Motor neuron (in vitro differentiated cells): ENCODE measurements at regions not wholly inside any gene's neighbourhood (a gene's known extent, or its start where the extent isn't known, plus 50 kb on each side); places are given as distances from the start of the nearest gene placed in this dataset.
A peak's percentile ranks its signal among the peaks of the same experiment; 100 is the strongest.

ENCODE experiments used
- ATAC-seq, 8 experiments: fragments of 200-7000 bp; cut with Tn5 transposase; replicated peaks in 6 of 8; 2 replicates each; pipeline ENCODE4 v1.8.0; 2021; ENCODE audit warnings: mild to moderate bottlenecking in 8 of 8, moderate library complexity in 8 of 8
- H3K27ac ChIP-seq, 2 donors: fragments of 250-450 bp; sonication (Bioruptor Pico); 2 replicates each; pipeline ENCODE4 v1.9.0; 2021; ENCODE audit warnings: antibody characterized with exemption in 2 of 2, mild to moderate bottlenecking in 2 of 2, moderate library complexity in 1 of 2
- H3K4me1 ChIP-seq, 2 donors: fragments of 250-450 bp; sonication (Bioruptor Pico); replicated peaks in 1 of 2; 2 replicates each; pipeline ENCODE4 v1.6.1; 2021; ENCODE audit warnings: antibody characterized with exemption in 2 of 2, mild to moderate bottlenecking in 2 of 2, moderate library complexity in 1 of 2
- H3K4me3 ChIP-seq, 5 donors: fragments of 250-450 bp; sonication (Bioruptor Pico); 2 replicates each; pipeline ENCODE4 v1.9.0; 2021; ENCODE audit warnings: antibody characterized with exemption in 5 of 5, mild to moderate bottlenecking in 5 of 5, moderate library complexity in 4 of 5
- WGBS, 10 experiments: fragments of 450-650 bp; shearing (Covaris generic); methylation state at CpG; one replicate each; pipeline ENCODE4 v1.0.0; 2022; 5-methylcytosine and 5-hydroxymethylcytosine counted together
- in situ Hi-C, 9 experiments: fragments of 400-800 bp; cut with MboI; loops; one replicate each; pipeline ENCODE4 v1.15.0; 2021; ENCODE audit warnings: low sequenced_read_pairs in 9 of 9, low pct_unique_long_range_greater_than_20kb in 2 of 9; ENCODE audit not compliant: unreplicated experiment in 9 of 9

GRCh38 chr18:40402052-40402451 lies 1553.0 kb upstream of the PIK3C3 start:
- no peak overlapping the region for H3K4me3 ChIP-seq
- no peaks in the 10 kb centered on the region for H3K4me1 ChIP-seq
- no peak for ATAC-seq
- in situ Hi-C loops: loop anchor here in 1 of 9 experiments (25.0 kb wide), 1 partner anchor 215 kb away; no protein-coding TSS in a partner anchor
- 0 to 100% (median 60%) methylated on average over 1 of the region's 1 CpG; no CpG with 5 or more reads in 1 of the 10 experiments for WGBS, 10 experiments
- no peak overlapping the region for H3K27ac ChIP-seq

GRCh38 chr18:40388121-40388520 lies 1566.9 kb upstream of the PIK3C3 start:
- 0 to 100% (median 92%) methylated on average over 1 to 2 of the region's 2 CpGs; no CpG with 5 or more reads in 1 of the 10 experiments for WGBS, 10 experiments
- H3K4me3 ChIP-seq: no peak overlapping the region
- no peak for ATAC-seq
- H3K4me1 ChIP-seq: no peaks in the 10 kb centered on the region
- H3K27ac ChIP-seq: no peak overlapping the region
- in situ Hi-C loops: no loop called here

GRCh38 chr18:40387130-40387787 lies 1567.8 kb upstream of the PIK3C3 start:
- 48 to 100% (median 91%) methylated on average over 1 to 3 of the region's 3 CpGs for WGBS, 10 experiments
- no peak overlapping the region for H3K27ac ChIP-seq
- H3K4me1 ChIP-seq: no peaks in the 10 kb centered on the region
- H3K4me3 ChIP-seq: no peak overlapping the region
- in situ Hi-C loops: no loop called here
- no peak for ATAC-seq

- H3K4me1 ChIP-seq: peaks cover 0 to 10% of the 10 kb centered on the region in 2 donors
- ATAC-seq: no peak
- no peak overlapping the region for H3K27ac ChIP-seq
- in situ Hi-C loops: no loop called here
- H3K4me3 ChIP-seq: no peak overlapping the region
- 0 to 100% (median 85%) methylated on average over 1 to 2 of the region's 2 CpGs for WGBS, 10 experiments
Observed at GRCh38 chr18:40382197-40382596, 1572.8 kb upstream of the PIK3C3 start.

GRCh38 chr18:40380686-40381439 lies 1574.2 kb upstream of the PIK3C3 start:
- 0 to 90% (median 77%) methylated on average over 1 to 6 of the region's 6 CpGs; no CpG with 5 or more reads in 3 of the 10 experiments for WGBS, 10 experiments
- ATAC-seq: peak in 5 of 8 experiments; percentile 93 to 98 (median 94)
- Histone ChIP-seq H3K4me3 (no peak overlapping the region), H3K27ac (no peak overlapping the region), H3K4me1 (peaks cover 0 to 14% of the 10 kb centered on the region in 2 donors)
- in situ Hi-C loops: no loop called here

GRCh38 chr18:40375837-40376236 lies 1579.2 kb upstream of the PIK3C3 start:
- Histone ChIP-seq H3K27ac (no peak overlapping the region), H3K4me1 (peaks cover 0 to 12% of the 10 kb centered on the region in 2 donors), H3K4me3 (no peak overlapping the region)
- in situ Hi-C loops: no loop called here
- no peak for ATAC-seq
- 0 to 63% (median 20%) methylated on average over 1 of the region's 1 CpG; no CpG with 5 or more reads in 6 of the 10 experiments for WGBS, 10 experiments

- Histone ChIP-seq H3K4me1 (peaks cover 4 to 5% of the 10 kb centered on the region in 2 donors), H3K27ac (no peak overlapping the region), H3K4me3 (no peak overlapping the region)
- ATAC-seq: peak in 1 of 8 experiments; percentile 43
- 0 to 100% (median 58%) methylated on average over 1 of the region's 1 CpG; no CpG with 5 or more reads in 2 of the 10 experiments for WGBS, 10 experiments
- in situ Hi-C loops: no loop called here
Observed at GRCh38 chr18:40371673-40372072, 1583.4 kb upstream of the PIK3C3 start.

GRCh38 chr18:40367576-40367975 lies 1587.5 kb upstream of the PIK3C3 start:
- no peak overlapping the region for H3K27ac ChIP-seq
- H3K4me1 ChIP-seq: peaks cover 4 to 5% of the 10 kb centered on the region in 2 donors
- no peak overlapping the region for H3K4me3 ChIP-seq
- 0 to 73% (median 48%) methylated on average over 1 to 2 of the region's 2 CpGs; no CpG with 5 or more reads in 2 of the 10 experiments for WGBS, 10 experiments
- in situ Hi-C loops: no loop called here
- peak in 3 of 8 experiments; percentile 19 to 40 (median 36) for ATAC-seq

GRCh38 chr18:40366521-40366920 lies 1588.5 kb upstream of the PIK3C3 start:
- Histone ChIP-seq H3K4me3 (no peak overlapping the region), H3K4me1 (peaks cover 4 to 5% of the 10 kb centered on the region in 2 donors), H3K27ac (no peak overlapping the region)
- in situ Hi-C loops: no loop called here
- ATAC-seq: no peak

- WGBS, 10 experiments: 0 to 97% (median 73%) methylated on average over 2 to 5 of the region's 5 CpGs; no CpG with 5 or more reads in 2 of the 10 experiments
- H3K4me1 ChIP-seq: peaks cover 7 to 12% of the 10 kb centered on the region in 2 donors
- in situ Hi-C loops: no loop called here
- H3K27ac ChIP-seq: no peak overlapping the region
- no peak for ATAC-seq
- no peak overlapping the region for H3K4me3 ChIP-seq
Observed at GRCh38 chr18:40365526-40365925, 1589.5 kb upstream of the PIK3C3 start.

- H3K27ac ChIP-seq: no peak overlapping the region
- in situ Hi-C loops: no loop called here
- no peak overlapping the region for H3K4me3 ChIP-seq
- peak in 5 of 8 experiments; percentile 43 to 71 (median 67) for ATAC-seq
- H3K4me1 ChIP-seq: peaks cover 4 to 16% of the 10 kb centered on the region in 2 donors
- WGBS, 10 experiments: 4 to 78% (median 58%) methylated on average over 2 of the region's 2 CpGs; no CpG with 5 or more reads in 1 of the 10 experiments
Observed at GRCh38 chr18:40360558-40360957, 1594.5 kb upstream of the PIK3C3 start.

GRCh38 chr18:40357536-40357935 lies 1597.5 kb upstream of the PIK3C3 start:
- 7 to 100% (median 86%) methylated on average over 1 to 2 of the region's 2 CpGs; no CpG with 5 or more reads in 5 of the 10 experiments for WGBS, 10 experiments
- ATAC-seq: peak in 1 of 8 experiments; percentile 31
- in situ Hi-C loops: no loop called here
- Histone ChIP-seq H3K4me1 (peaks cover 4 to 16% of the 10 kb centered on the region in 2 donors), H3K4me3 (no peak overlapping the region), H3K27ac (no peak overlapping the region)

- peaks cover 4 to 16% of the 10 kb centered on the region in 2 donors for H3K4me1 ChIP-seq
- no peak overlapping the region for H3K4me3 ChIP-seq
- in situ Hi-C loops: no loop called here
- 10 to 68% (median 57%) methylated on average over 2 to 6 of the region's 6 CpGs; no CpG with 5 or more reads in 2 of the 10 experiments for WGBS, 10 experiments
- H3K27ac ChIP-seq: no peak overlapping the region
- ATAC-seq: peak in 2 of 8 experiments; percentile 14 to 32
Observed at GRCh38 chr18:40356168-40356567, 1598.9 kb upstream of the PIK3C3 start.
